GM19463 (cell line): ENCODE measurements at regions not wholly inside any gene's neighbourhood (a gene's known extent, or its start where the extent isn't known, plus 50 kb on each side); places are given as distances from the start of the nearest gene placed in this dataset.

Experiments
- ATAC-seq: cut with Tn5 transposase; IDR thresholded peaks from one replicate; pipeline ENCODE4 v1.9.1; 2021; ENCODE audit warnings: mild to moderate bottlenecking, moderate library complexity; ENCODE audit not compliant: unreplicated experiment

- ATAC-seq, result no peak
Observed at GRCh38 chr18:21162786-21163185, 51.2 kb upstream of the ROCK1 start.

- no peak for ATAC-seq
Observed at GRCh38 chr18:21163647-21164547, 52.3 kb upstream of the ROCK1 start.

- no peak for ATAC-seq
Observed at GRCh38 chr18:21164548-21165095, 53.0 kb upstream of the ROCK1 start.

- no peak for ATAC-seq
Observed at GRCh38 chr18:21167641-21168377, 56.2 kb upstream of the ROCK1 start.

- ATAC-seq, result no peak
Observed at GRCh38 chr18:21168880-21169279, 57.3 kb upstream of the ROCK1 start.

- ATAC-seq, result no peak
Observed at GRCh38 chr18:21177822-21178221, 64.2 kb upstream of the GREB1L start.

GRCh38 chr18:21179590-21180220, 62.3 kb upstream of the GREB1L start:
- ATAC-seq, result peak; percentile 58

- ATAC-seq, result no peak
Observed at GRCh38 chr18:21180588-21180987, 61.4 kb upstream of the GREB1L start.

- no peak for ATAC-seq
Observed at GRCh38 chr18:21181766-21182165, 60.3 kb upstream of the GREB1L start.

- no peak for ATAC-seq
Observed at GRCh38 chr18:21183670-21184069, 58.4 kb upstream of the GREB1L start.

GRCh38 chr18:21184396-21184996, 57.5 kb upstream of the GREB1L start:
- ATAC-seq, result no peak

- no peak for ATAC-seq
Observed at GRCh38 chr18:21187886-21188285, 54.1 kb upstream of the GREB1L start.

- no peak for ATAC-seq
Observed at GRCh38 chr18:21191596-21192307, 50.3 kb upstream of the GREB1L start.
